ENCODE measurements at regions not wholly inside any gene's neighbourhood (a gene's known extent, or its start where the extent isn't known, plus 50 kb on each side); places are given as distances from the start of the nearest gene placed in this dataset.
"Not testable (repeated sequence)": the region's sequence is repeated elsewhere in the genome, so short reads cannot be mapped to it uniquely, and the experiment has no call there.

- DNase-seq, result no peak
Observed at GRCh38 chr5:36392186-36392585, 90.5 kb upstream of the RANBP3L start.

- DNase-seq, result no peak
Observed at GRCh38 chr5:36392818-36393217, 91.1 kb upstream of the RANBP3L start.

DNA sequence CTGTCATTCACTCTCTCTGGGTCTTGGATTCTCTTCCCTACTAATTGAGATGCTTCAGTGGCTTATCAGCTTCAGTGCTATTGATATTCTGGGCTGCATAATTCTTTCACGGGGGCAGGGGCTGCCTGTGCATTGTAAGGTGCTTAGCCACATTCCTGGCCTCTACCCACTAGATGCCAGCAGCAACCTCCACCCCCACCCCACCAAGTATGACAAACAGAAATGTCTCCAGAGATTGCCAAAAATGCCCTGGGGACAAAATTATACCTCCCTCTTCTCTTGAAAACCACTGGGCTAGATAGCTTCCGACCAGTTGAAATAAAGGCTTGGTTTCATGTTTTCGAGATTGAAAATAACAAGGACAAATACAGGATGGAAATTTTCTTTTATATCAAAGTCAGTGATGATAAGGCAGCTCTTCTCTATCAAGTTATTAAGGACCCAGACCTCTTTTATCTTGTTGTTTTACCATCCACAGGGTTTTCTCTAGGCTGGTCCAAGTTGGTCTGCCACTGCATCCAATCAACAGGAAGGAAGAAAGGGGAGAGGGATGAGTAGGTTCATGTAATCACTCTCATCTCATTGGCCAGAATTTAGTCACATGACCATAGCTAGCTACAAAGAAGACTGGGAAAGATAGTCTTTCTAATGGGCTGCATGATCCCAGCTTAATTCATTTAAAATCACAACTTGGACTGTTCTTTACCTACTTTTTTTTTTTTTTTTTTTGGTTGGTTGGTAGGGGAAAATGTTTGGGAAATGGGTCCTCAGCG, 92.1 kb upstream of the RANBP3L start:
- no peak for DNase-seq

DNA sequence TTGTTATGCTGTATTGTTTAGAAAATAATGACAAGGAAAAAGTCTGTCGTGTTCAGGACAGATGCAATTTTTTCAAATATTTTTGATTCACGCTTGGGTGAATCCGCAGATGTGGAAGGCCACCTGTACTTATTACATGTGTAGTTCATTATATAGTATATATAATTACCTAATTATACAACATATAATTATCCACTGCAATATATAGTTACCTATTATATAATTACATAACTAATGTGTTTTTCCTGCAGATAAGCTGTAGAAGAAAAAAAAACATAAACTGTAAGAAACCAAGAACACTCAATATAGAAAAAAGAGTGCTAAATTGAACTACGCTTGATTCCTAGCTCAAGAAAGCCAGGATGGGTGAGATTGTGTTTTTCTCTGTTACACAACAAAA, 93.6 kb upstream of the RANBP3L start:
- no peak for DNase-seq

- DNase-seq, result not testable (repeated sequence)
Observed at GRCh38 chr5:36395947-36396346, 94.2 kb upstream of the RANBP3L start.

- DNase-seq, result no peak
Observed at GRCh38 chr5:36396640-36397039, 94.9 kb upstream of the RANBP3L start.

DNA sequence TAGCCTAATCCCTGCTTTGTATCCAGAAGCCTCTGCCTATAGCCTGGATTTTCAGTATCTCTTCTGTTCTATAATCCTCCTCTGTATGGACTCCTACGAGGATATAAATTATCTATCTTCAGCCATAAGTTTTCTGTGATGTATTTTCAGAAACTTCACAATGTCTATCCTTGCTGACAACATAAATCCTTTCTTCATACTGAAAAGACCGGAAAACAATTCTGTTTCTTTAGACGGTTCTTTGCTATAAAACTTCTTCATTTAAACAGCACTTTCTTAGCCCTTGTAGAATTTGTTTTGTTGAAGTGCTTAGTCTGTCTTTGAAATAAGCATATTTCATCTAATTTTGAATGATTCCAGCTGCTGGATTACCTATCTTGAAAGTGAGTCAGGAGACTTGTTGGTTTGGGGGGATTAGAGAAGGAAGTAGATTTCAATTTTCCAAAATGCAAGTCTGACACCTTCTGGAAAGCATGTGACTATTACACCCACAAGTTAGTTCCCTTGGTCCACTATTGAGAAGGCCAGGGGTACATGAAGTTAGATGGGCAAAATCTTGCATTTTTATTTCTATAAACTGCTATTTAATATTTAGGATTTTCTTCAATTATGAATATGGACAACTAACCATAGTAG, 96.3 kb upstream of the RANBP3L start:
- DNase-seq, result no peak

DNA sequence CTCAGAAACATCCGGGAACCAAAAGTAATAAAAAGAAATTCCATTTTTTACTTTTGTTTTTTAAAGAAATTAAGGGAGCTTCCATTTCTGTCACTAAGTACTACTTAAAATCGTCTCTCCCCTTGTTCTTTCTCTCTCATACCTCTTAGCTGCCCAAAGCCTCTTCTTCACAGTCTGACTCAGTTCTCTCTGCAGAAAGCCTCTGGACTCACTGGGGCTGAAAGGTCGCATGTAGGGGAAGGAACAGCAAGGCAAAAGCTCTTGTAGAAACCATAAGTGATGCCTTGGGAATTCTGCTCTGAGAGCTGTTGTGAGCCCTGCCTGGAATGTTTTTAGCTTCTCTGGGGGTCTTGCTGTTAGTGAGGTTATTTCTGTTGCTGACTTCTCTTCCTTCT, 100.8 kb upstream of the RANBP3L start:
- DNase-seq, result no peak

GRCh38 chr5:36403632-36404311, 102.1 kb upstream of the RANBP3L start:
- no peak for DNase-seq

- no peak for DNase-seq
Observed at GRCh38 chr5:36406023-36406422, 104.3 kb upstream of the RANBP3L start.

- no peak for DNase-seq
Observed at GRCh38 chr5:36407396-36407795, 105.7 kb upstream of the RANBP3L start.

DNA sequence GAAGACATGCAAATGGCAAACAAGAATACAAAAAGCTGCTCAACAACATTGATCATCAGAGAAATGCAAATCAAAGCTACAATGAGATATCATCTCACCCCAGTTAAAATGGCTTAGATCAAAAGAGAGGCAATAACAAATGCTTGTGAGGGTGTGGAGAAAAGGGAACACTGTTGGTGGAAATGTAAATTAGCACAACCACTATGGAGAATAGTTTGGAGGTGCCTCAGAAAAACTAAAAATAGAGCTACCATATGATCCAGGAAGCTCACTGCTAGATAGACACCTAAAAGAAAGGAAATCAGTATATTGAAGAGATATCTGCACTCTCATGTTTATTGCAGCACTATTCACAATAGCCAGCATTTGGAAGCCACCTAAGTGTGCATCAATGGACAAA, 108.0 kb upstream of the RANBP3L start:
- not testable (repeated sequence) for DNase-seq

DNA sequence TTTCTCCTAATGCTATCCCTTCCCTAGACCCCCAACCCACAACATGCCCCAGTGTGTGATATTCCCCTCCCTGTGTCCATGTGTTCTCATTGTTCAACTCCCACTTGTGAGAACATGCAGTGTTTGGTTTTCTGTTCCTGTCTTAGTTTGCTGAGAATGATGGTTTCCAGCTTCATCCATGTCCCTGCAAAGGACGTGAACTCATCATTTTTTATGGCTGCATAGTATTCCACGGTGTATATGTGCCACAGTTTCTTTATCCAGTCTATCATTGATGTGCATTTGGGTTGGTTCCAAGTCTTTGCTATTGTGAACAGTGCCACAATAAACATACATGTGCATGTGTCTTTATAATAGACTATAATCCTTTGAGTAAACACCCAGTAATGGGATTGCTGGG, 109.0 kb upstream of the RANBP3L start:
- not testable (repeated sequence) for DNase-seq

DNA sequence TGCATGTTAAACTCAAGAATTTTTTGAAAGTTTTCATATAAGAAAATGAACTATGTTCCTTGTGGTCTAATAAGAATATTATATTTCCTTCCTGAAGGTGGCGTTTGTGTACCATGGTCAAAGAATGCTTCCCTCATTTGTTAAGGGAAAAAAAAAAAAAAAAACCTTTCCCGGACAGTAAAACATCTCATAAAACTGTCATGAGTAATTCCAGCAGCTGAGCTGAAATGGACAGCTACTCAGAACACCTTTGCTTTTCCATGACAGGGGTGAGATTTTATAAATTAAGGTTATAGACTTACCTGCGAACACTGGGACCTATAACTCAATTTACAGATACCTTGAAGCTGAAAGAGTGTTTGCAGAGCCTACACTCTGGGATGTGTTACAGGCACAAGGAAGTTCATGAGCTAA, 113.2 kb upstream of the RANBP3L start:
- no peak for DNase-seq

DNA sequence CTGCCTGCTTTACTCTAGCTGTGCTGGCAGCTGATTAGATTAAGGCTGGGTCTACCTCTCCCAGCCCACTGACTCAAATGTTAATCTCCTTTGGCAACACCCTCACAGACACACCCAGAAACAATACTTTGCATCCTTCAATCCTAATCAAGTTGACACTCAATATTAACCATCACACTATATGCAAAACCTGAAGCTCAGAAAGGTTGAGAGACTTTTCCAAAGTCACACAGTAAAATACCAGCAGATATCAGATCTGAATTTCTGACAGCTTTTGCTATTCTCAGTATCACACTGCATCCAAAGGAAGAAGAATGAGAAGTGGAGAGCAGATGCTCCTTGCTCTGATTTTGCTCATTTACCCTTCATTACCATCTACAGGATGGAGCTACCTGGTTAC, 114.9 kb upstream of the RANBP3L start:
- no peak for DNase-seq

DNA sequence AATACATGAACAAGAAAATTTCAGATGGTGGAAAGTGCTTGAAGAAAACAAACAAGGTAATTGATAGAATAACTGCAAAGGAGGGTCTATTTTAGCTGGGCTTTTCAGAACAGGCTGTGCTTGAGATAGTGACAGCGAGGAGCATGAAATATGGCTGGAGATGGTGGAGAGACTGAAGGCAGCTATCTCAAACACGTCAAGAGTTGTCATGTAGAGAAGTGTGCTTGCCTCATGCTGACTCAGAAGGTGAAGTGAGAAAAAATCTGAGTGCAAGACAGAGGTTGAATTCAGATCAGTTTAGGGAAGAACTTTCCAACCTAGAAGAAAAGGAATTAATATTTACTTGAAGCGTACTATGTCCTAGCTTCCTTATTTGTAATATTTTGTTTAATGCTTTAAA, 115.5 kb upstream of the RANBP3L start:
- no peak for DNase-seq

DNA sequence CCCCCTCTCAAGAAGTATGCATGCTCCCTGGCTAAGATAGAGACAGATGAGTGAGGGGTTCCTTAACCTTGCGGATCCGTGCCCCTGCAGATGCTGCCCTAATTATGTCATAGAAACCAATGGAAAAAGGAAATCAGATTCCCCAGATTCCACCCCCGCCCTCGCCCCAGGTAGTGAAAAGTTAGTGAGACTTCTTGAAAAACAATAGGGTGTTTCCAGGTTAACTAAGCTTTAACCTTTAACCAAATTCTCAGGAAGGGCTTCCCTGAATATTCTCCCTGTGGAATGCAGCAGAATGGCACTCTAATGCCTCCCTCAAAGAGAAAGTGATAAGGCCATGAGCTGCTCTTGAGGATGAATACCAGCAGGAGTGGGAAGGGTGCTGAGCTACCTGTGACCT, 116.0 kb upstream of the RANBP3L start:
- no peak for DNase-seq

GRCh38 chr5:36418152-36418979, 116.7 kb upstream of the RANBP3L start:
- no peak for DNase-seq

GRCh38 chr5:36421256-36421655, 119.6 kb upstream of the RANBP3L start:
- no peak for DNase-seq

DNA sequence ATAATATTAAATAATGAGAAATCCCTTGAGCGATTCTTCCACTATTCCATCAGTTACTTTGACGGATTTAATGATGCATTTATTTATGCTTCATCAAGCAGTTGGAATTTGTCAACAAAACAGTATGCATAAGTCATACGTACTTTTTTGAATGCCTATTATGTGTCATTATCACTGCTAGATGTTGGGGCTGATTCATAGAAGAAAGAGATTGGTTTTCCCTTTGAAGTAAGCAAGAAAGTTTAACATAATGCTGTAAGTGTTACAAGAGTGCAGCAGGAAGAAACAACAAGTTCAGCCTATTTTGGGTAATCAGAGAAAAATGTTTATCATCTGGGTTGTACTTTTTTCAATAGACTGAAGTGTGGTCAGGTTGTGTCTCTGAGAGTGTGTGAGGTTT, 121.2 kb upstream of the RANBP3L start:
- DNase-seq, result no peak

- no peak for DNase-seq
Observed at GRCh38 chr5:36423578-36424307, 122.0 kb upstream of the RANBP3L start.

DNA sequence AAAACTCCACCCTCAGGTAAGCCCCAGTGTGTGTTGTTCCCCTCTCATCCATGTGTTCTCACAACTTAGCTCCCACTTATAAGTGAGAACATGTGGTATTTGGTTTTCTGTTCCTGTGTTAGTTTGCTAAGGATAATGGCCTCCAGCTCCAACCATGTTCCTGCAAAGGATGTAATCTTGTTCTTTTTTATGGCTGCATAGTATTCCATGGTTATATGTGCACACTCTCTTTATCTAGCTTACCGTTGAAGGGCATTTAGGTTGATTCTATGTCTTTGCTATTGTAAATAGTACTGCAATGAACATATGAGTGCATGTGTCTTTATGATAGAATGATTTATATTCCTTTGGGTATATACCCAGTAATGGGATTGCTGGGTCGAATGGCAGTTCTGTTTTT, 124.4 kb upstream of the RANBP3L start:
- DNase-seq, result not testable (repeated sequence)

DNA sequence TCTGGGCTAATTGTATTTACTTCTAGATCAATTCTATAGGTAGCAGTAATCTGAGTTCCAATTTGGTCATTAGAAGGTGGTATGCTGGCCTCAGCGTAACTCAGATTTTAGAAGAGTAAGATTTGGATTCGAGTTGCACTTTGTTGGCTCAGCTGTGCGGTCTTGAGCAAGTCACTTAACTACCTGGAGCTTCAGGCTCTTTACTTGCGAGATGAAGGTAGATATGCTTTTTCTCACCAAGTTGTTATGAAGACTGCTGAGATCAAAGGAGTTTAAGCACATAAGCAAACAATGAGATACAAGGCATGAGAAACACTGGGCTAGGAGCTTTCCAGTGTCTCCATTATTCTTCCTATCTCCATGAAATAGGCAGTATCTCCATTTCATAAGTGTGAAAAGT, 133.8 kb upstream of the RANBP3L start:
- no peak for DNase-seq

All from activated CD4-positive, alpha-beta T cell treated with anti-CD3 and anti-CD28 coated beads for 4 hours (primary cell).